GM10266 (cell line): ENCODE measurements at regions not wholly inside any gene's neighbourhood (a gene's known extent, or its start where the extent isn't known, plus 50 kb on each side); places are given as distances from the start of the nearest gene placed in this dataset.
"Not testable (repeated sequence)": the region's sequence is repeated elsewhere in the genome, so short reads cannot be mapped to it uniquely, and the experiment has no call there.

Experiments used
- DNase-seq: peaks from one replicate; pipeline ENCODE4 v3.0.0; 2012; ENCODE audit errors: extremely low spot score
- CTCF ChIP-seq: IDR thresholded peaks from 2 replicates; pipeline ENCODE4 v1.5.1; 2012; ENCODE audit warnings: mild to moderate bottlenecking, low read depth; ENCODE audit not compliant: control insufficient read depth, insufficient read depth; ENCODE audit errors: missing control alignments

DNA sequence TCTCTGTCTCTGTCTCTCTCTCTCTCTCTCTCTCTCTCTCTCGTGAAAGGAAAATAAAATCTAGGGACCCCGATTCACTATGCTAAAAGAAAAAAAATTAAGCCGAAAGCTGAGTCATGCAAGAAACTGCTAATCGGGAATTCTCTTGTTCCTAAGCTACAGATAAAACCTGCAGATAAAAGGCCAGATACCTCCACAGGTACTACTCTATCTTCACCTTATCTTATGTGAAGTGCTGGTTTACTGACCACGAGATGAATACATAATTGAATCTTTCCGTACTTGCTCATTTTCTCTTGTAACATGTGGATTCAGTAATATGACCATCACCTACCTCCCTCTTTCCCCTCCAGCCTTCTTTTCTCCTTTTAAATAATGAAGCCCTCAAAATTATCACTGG is 120.5 kb downstream of the RFX6 start:
- DNase-seq = no peak
- no peak for TF ChIP-seq CTCF

DNA sequence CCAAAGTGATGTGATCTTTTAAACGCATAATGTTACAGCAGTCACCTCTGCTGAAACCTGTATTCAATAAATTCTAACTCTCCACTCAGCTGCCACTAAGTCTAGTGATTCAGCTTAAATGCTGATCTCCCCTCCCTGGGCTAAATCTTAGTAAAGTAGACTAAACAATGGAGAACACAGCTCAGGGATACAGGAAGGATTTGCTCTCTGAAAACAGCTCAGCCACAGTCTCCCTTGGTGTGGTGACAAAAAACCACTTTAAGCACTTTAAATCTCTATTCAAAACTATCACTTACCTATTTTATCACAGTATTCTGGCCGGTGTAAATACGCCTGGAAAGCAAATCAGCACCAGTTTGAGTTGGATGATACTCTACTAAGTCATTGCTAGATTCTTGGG is 130.6 kb downstream of the RFX6 start:
- TF ChIP-seq CTCF = no peak
- DNase-seq = no peak

GRCh38 chr6:117008618-117009017 is 131.6 kb downstream of the RFX6 start:
- DNase-seq = peak; percentile 31
- no peak for TF ChIP-seq CTCF

DNA sequence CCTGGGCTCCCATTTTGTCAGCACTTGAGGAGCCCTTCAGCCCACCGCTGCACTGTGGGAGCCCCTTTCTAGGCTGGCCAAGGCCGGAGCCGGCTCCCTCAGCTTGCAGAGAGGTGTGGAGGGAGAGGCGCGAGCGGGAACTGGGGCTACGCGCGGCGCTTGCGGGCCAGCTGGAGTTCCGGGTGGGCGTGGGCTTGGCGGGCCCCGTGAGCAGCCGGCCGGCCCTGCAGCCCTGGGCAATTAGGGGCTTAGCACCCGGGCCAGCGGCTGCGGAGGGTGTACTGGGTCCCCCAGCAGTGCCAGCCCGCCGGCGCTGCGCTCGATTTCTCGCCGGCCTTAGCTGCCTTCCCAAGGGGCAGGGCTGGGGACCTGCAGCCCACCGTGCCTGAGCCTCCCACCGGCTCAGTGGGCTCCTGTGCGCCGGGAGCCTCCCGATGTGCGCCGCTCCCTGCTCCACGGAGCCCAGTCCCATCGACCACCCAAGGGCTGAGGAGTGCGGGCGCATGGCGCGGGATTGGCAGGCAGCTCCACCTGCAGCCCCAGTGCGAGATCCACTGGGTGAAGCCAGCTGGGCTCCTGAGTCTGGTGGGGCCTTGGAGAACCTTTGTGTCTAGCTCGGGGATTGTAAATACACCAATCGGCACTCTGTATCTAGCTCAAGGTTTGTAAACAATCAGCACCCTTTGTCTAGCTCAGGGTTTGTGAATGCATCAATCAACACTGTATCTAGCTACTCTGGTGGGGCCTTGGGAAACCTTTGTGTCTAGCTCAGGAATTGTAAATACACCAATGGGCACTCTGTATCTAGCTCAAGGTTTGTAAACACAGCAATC is 137.8 kb downstream of the RFX6 start:
- not testable (repeated sequence) for DNase-seq

DNA sequence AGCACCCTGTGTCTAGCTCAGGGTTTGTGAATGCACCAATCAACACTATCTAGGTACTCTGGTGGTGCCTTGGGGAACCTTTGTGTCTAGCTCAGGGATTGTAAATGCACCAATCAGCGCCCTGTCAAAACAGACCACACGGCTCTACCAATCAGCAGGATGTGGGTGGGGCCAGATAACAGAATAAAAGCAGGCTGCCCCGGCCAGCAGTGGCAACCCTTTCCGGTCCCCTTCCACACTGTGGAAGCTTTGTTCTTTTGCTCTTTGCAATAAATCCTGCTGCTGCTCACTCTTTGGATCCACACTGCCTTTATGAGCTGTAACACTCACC is 138.4 kb downstream of the RFX6 start:
- DNase-seq = not testable (repeated sequence)

DNA sequence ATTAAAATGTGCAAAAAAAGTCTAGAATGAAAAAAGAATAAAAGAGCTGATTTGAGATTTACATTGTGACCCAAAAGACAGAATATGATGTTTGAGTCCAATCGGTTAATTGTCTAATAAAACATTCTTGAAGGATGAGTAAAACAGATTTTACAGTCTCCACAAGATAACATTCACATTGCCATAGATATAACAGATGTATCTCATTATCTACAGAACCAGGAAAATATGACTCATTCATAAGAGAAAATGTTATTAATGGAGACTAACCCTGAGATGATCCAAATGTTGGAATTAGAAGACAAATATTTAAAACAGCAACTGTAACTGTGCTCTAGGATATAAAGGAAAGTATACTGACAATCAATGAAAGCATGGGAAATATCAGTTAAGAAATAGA is 141.7 kb downstream of the RFX6 start:
- DNase-seq = no peak
- no peak for TF ChIP-seq CTCF

DNA sequence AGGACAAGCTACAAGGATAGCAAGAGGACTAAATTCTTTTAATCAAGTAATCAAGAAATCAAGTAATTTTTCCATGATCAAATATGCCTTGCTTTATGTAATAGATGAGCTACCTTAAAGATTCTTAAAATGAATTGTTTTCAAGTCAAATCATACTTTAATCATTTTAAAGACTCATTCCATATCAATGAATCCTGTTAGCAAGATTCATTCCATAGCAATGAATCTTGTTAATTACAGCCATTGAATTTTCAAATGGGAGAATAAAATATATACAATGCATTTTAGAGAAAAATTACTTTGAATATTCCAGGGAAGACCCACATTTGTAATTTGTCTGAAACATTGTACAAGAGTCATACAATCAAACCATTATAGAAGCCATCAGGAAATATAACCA is 145.7 kb downstream of the RFX6 start:
- no peak for TF ChIP-seq CTCF
- no peak for DNase-seq

DNA sequence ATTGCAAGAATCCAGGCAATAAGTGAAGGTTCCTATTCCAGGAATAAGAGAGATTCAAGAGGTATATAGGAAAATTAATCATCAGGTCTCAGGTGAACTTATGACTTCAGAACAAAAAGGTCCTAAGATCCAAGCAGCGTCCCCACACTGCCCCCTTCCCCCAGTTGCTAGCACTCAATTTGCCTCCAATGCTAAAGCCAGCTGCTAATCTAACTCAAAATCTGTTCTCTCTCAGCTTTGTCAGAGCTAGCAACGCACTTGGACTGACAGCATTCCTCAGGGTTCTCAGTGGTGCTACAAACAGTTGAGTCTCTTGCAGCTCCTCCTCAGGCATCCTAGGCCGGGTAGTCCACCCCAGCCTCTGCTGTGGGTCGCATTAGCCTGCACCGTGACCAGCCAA is 148.3 kb downstream of the RFX6 start:
- TF ChIP-seq CTCF = no peak
- no peak for DNase-seq
